DMS53 (cell line): ENCODE measurements at regions not wholly inside any gene's neighbourhood (a gene's known extent, or its start where the extent isn't known, plus 50 kb on each side); places are given as distances from the start of the nearest gene placed in this dataset.
A peak's percentile ranks its signal among the peaks of the same experiment; 100 is the strongest.
"Not testable (repeated sequence)": the region's sequence is repeated elsewhere in the genome, so short reads cannot be mapped to it uniquely, and the experiment has no call there.

Experiments used
- DNase-seq: peaks from one replicate; lab custom pipeline; 2025; lab: John Stamatoyannopoulos, UW

- peak; percentile 71 for DNase-seq
Measured at GRCh38 chr16:85275533-85276249, 163.4 kb upstream of the CIBAR2 start.

- DNase-seq = no peak
Measured at GRCh38 chr16:85276258-85276657, 164.0 kb upstream of the CIBAR2 start.

DNA sequence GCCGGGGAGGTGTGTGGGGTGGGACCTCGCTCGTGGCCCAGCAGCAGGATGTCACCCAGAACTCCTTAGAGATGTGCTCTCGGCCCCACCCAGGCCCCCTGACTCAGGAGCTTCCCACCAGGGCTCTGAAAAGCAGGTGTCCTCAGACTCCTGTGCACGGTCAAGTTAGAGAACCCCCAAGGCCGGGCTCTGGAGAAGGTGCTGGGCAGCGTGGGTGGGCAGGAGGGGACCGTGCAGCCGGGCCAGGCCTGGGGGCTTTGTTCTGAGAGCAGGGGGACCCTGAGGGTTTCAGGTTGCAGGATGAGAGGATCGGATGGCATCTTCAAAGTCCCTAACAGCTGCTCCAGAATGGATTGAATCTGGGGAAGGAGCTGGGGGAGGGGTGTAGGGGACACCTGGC is 164.4 kb upstream of the CIBAR2 start:
- DNase-seq = no peak

DNA sequence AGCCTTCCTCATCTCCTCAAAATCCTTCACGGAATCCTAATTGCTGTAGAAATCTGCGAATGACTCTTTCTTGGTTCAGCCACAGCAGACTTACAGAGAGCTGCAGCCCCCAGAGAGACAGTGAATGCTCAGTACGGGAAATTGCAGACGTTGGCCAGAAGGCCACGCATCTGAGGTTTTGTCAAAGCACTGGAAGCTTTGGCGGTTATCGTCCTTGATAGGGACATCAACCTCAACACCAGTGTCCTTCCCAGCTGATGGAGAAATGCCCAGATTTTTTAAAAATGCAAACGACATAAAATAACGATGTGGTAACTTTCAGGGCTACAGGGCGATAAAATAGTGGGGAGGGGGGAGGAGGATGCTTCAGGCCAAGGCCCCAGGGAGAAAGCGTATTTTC is 166.6 kb upstream of the CIBAR2 start:
- no peak for DNase-seq

- DNase-seq = no peak
Measured at GRCh38 chr16:85279402-85279801, 167.1 kb upstream of the CIBAR2 start.

DNA sequence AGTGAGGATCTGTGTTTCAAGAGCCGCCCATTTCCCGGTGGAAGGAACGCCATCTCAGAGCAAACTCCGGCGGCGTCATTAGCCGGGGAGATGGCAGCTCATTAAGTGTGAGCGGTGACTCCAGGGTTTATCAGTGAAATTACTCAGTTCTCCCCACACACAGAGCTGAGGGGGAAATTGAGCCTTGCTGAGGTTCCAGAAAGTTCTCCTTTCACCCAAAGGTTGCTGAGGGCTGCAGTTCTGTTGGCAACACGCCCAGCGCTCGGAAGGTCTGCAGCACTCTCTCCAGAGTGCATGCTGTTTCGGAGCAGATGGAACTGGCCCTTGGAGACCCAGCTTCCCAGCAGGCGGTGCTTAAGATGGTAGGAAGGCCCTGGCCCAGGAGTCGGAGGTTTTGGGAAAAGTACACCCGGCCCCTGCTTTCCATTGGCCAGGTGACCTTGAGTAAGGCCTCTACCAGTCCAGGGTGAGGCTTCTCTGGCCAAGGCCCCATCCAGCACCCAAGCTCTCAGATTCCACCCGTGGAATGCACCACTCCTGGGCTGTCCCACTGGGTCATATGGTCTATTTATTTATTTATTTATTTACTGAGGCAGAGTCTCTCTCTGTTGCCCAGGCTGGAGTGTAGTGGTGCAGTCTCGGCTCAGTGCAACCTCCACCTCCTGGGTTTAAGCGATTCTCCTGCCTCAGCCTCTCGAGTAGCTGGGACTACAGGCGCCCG is 167.7 kb upstream of the CIBAR2 start:
- no peak for DNase-seq

DNA sequence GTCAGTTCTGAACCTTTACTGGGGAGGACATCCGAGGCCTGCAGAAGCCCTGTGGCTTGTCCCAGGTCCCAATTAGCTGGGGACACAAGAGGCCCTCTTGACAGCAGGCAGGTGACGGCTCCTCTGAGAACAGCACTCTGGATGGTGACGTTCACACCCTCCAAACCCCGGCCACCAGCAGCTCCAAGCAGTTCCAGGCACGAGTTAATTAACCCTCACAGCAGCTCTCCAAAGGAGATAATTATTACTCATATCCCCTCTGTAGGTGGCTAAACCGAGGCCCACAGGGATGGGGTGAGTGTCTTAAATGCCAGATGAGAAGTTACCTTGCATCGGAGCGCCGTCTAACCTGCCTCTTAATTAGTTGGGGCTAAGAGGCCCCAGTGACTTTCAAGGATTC is 168.9 kb upstream of the CIBAR2 start:
- DNase-seq = no peak

DNA sequence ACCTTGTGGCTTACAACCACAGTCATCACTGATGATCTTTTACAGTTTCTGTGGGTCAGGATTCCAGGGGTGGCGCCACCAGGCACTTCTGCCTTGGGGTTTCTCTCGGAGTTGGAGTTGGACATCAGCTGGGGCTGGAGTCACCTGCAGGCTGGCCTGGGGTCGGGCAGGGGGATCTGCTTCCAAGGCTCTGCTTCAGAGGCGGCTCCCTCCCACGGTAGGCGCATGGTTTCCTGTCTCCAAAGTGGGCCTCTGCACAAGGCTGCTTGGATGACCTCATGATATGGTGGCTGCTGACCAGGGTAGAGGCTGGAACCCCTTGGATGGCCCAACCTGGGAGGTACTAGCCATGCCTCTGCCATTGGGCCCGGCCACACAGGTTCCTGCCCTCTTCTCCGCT is 170.6 kb upstream of the CIBAR2 start:
- no peak for DNase-seq

GRCh38 chr16:85283305-85284050 is 171.2 kb upstream of the CIBAR2 start:
- DNase-seq = no peak

GRCh38 chr16:85284141-85284817 is 172.0 kb upstream of the CIBAR2 start:
- no peak for DNase-seq

DNA sequence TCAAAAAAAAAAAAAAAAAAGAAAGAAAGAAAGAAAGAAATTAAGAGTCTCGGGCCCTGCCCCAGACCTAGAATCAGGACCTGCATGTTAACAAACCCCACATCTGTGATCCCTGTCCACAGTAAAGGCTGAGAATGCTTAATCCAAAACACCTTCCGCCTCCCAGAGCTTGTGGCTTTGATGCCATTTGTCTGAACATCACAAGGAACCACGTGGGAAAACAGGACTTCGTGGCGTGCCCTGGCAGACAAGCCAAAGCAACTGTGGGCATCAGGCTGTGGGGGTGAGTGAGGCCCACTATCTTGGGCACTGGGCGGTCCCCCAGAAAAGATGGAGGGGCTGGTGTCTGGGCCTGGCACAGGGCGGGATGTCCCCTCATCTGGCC is 173.4 kb upstream of the CIBAR2 start:
- no peak for DNase-seq

DNA sequence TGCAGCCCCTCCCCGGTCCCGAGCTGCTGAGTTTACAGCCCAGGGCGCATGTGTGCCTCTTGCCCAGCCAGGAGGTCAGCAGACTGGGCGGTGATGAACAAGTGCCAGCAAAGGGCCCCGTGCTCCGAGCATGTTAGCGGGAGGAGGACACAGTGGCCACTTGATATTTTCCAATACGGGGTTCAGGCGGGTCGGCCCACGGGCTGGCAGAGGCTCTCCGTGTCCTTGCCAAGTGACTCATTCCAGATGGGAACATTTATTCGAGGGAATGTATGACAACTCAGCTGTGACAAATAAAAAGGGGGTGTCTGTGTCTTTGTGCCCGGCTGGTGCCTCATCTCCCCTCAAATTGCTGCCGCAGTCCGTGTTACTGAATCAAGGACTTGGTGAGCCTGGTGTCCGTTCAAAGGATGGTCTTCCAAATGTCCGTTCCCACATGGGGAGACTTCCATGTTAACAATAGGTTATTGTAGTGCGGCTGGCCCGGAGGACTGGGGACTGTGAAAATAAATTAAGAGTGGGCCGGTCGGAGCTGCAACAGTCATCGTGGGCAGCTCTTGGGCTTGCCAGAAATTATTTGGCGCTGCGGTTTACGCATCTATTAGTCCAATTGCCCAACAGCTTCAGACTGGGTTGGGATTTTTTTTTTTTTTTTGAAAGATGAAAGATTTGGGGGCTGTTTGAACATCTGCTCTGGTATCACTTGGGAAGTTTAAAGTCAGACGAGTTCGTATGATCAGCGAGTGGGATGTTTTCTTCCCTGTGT is 174.0 kb upstream of the CIBAR2 start:
- no peak for DNase-seq

DNA sequence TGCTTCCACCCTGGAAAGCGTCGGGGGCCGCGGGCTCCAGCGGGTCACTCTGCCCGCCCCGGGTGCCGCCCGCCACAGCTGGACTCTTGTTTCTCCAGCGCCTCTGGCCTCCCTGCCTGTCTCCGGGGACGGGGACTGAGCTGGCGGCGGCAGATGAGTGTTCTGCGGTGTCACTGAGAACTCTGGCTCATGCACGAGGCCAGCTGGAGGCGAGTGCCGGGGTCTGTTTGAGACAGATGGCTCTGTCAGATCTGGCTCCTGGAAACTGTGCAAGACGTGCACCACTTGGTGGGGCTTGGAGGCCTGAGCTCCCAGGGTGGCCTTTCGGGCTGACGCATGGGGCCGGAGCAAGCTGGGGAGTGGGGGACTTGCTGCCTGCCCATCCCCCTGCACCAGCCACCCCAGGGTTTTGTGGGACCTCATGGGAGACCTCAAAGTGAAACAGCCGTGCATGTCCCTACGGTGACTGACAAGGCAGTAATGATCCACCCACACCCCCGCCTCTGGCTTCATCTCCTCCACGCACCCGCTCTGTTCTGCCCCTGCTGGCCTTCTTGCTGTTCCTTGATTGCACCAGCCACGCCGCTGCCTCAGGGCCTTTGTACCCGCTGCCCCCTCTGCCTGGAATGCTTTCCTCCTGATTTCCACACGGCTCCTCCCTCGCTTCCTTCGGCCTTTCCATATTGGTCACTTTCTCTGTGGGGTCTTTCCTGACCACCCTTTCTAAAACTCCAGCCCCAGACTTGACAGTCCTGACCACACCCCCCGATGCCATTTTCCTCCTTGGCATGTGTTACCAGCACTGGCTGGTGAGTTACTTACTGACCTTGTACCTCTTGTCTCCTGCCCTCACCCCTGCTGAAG is 174.9 kb upstream of the CIBAR2 start:
- no peak for DNase-seq

GRCh38 chr16:85287815-85288109 is 175.5 kb upstream of the CIBAR2 start:
- not testable (repeated sequence) for DNase-seq

DNA sequence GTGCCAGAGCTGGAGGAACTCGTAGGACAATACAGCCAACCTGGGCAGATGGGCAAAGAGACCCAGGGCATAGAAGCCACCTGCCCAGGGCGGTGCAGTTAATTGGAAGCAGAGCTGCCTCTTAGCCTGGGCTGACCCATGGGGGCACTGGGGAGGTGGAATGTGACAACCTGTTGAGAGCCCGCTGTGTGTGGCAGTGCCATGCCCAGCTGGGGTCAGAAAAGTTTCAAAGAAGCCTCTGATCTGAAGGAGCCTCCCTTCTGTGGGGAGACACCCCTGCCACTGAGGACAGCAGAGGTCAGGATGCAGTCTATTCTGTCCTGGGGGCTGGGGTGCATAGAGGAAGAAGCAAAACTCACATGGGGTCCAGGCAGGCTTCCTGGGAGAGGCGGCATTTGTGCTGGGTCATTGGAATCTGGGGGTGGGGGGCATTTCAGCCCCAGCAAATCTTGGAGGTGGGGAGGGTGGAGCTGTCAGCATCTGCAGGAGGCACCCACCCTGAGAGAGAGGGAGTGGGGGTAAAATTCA is 176.1 kb upstream of the CIBAR2 start:
- DNase-seq = no peak

DNA sequence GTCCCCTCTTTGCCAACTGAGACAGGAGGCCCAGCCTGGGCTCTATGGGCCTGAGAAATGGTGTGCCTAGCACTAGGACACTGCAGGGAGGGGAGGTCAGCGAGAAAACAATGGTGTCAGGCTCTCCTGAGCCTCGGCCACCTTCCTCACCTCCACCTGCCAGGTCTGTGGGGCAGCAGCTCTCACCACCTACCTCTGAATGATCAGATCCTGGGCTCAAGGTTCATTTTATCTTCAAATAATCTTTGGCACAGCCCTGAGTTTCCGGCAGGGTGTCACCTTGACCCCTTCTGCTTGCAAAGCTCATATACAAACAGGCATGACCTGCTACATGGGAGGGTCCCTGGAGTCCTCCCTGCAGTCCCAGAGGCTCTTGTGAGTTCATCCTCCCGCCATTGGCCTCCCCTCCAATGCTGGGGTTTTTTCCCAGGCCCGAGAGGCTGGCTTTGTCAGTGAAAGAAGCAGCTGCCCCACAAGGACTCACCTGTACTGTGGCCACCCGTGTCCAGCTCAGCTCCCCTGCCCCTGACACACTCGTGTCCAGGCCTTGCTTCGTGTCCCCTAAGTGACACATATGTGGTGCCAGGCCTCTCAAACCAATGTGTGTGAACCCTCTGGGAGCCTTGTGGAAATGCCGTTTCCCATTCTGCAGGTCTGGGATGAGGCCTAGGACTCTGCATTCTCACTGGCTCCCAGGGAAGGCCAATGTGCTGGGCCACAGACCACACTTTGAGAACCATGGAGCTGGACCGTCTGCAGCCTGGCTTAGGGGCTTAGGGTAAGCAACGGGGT is 176.8 kb upstream of the CIBAR2 start:
- DNase-seq = no peak

DNA sequence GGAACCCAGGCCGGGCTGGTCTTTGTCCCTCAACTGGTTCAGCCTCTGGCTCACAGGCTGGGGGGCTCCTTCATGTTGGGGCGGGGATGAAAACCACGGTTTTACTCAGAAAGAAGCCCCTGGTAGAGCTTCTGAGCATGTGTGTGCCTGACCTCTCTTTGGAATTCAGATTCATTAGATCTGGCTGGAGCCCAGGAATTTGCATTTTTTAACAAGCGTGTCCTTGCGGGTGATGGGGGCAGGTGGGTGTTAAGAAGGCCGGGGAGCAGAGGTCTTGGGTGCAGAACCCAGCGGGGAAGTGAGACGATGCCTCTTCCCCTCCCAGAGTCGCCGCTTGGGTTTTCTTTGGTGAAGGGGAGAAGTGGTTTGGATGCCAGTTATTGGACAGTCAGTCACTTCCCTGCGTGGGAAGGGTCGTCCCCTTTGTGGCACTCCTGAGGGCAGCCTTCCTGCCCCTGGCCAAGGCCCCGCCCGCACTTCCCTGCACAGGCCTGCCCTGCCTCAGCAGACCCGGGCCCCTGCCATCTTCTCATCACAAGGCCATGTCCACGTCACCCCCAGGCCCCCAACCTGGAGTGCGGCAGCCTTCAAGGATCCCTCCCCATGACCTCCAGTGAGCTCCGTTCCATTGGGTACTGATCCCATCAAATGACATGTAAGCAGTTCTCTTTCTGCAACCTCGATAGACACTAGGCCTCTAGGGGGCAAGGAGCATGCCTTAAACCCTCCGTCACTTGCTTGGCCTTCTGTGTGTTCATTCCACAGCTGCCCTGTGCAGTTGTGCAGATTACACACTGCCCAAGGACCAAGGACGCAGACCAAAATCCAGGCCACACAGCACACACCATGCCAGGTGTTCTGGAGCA is 177.7 kb upstream of the CIBAR2 start:
- DNase-seq = no peak

GRCh38 chr16:85290626-85291301 is 178.5 kb upstream of the CIBAR2 start:
- no peak for DNase-seq
